Endodermal cell (in vitro differentiated cells): ENCODE measurements at regions not wholly inside any gene's neighbourhood (a gene's known extent, or its start where the extent isn't known, plus 50 kb on each side); places are given as distances from the start of the nearest gene placed in this dataset.
"Not testable (repeated sequence)": the region's sequence is repeated elsewhere in the genome, so short reads cannot be mapped to it uniquely, and the experiment has no call there.

Experiments
- DNase-seq: peaks from one replicate; pipeline ENCODE4 v3.0.0-alpha.2; 2017
- H3K27ac ChIP-seq: 2 replicates; pipeline ENCODE4 v1.5.1; 2013; ENCODE audit warnings: mild to moderate bottlenecking, low read depth, low read length, moderate library complexity
- H3K27me3 ChIP-seq: 2 replicates; pipeline ENCODE4 v1.6.1; 2013; ENCODE audit warnings: mild to moderate bottlenecking, low read length, moderate library complexity; ENCODE audit not compliant: insufficient read depth, control insufficient read depth, poor library complexity, severe bottlenecking
- H3K36me3 ChIP-seq: 2 replicates; pipeline ENCODE4 v1.7.0; 2013; ENCODE audit warnings: mild to moderate bottlenecking, low read length, moderate library complexity; ENCODE audit not compliant: control insufficient read depth, insufficient read depth
- H3K4me1 ChIP-seq: one replicate; pipeline ENCODE4 v1.7.0; 2013; ENCODE audit warnings: low read length; ENCODE audit not compliant: control insufficient read depth, insufficient read depth
- H3K4me3 ChIP-seq: 2 replicates; pipeline ENCODE4 v1.5.1; 2013; ENCODE audit warnings: mild to moderate bottlenecking, low read length, moderate library complexity
- H3K9ac ChIP-seq: 2 replicates; pipeline ENCODE4 v1.6.1; 2013; ENCODE audit warnings: mild to moderate bottlenecking, low read length, moderate library complexity; ENCODE audit not compliant: poor library complexity, severe bottlenecking; ENCODE audit errors: extremely low read depth
- H3K9me3 ChIP-seq: 2 replicates; pipeline ENCODE4 v1.6.1; 2013; ENCODE audit warnings: mild to moderate bottlenecking, low read length, moderate library complexity; ENCODE audit not compliant: control insufficient read depth
- H3K27ac Mint-ChIP-seq: 2 replicates; pipeline ENCODE4 v1.8.0; 2020; ENCODE audit warnings: mixed read lengths
- H3K27me3 Mint-ChIP-seq: 2 replicates; pipeline ENCODE4 v1.8.0; 2021; ENCODE audit warnings: mild to moderate bottlenecking, mixed read lengths; ENCODE audit not compliant: insufficient read depth
- H3K36me3 Mint-ChIP-seq: 2 replicates; pipeline ENCODE4 v1.8.0; 2020; ENCODE audit warnings: low read depth, mixed read lengths
- H3K4me1 Mint-ChIP-seq: 2 replicates; pipeline ENCODE4 v1.8.0; 2020; ENCODE audit warnings: mixed read lengths
- H3K4me3 Mint-ChIP-seq: 2 replicates; pipeline ENCODE4 v1.8.0; 2020; ENCODE audit warnings: mild to moderate bottlenecking, moderate library complexity, mixed read lengths
- H3K9me3 Mint-ChIP-seq: 2 replicates; pipeline ENCODE4 v1.8.0; 2020; ENCODE audit warnings: mild to moderate bottlenecking, mixed read lengths
- WGBS, 2 experiments: methylation state at CpG; one replicate each; pipeline versions ENCODE4 v1.1.5 to v1.1.7; 2013; ENCODE audit warnings: missing lambda C conversion rate in 2 of 2, mixed read lengths in 1 of 2; ENCODE audit not compliant: insufficient coverage in 1 of 2, insufficient read length in 1 of 2; 5-methylcytosine and 5-hydroxymethylcytosine counted together
- TF ChIP-seq, protein P1 (sequence below): fragments of 200-600 bp; sonication (generic); conservative IDR thresholded peaks from 2 replicates; pipeline ENCODE4 v1.5.0; 2021; ENCODE audit warnings: antibody characterized with exemption, mild to moderate bottlenecking

DNA sequence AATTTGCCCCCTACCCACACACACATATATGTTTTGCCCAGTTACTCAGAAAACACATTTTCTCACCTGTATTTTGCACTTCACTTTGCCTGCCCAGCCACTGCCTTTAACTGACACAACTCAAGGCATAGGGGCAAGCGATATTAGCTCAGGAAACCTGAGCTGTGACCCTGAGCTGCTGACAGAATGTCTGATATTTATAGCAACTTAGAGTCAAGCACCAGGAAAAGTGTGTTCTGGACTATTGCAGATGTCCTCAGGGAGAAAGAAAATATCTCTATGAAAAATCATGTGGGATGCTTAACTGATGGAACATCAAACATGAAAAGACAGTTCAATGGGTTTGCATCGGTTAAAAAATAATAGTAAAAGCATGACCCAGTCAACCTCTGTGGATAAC, 63.9 kb upstream of the SLC35C1 start:
- no peak for DNase-seq
- no peaks in the 10 kb centered on the region for H3K36me3 ChIP-seq
- H3K27me3 Mint-ChIP-seq = peaks cover 8% of the 10 kb centered on the region
- no peak overlapping the region for H3K4me3 Mint-ChIP-seq
- H3K27ac ChIP-seq = no peak overlapping the region
- H3K9ac ChIP-seq = no peak overlapping the region
- H3K9me3 ChIP-seq = peaks cover 3% of the 10 kb centered on the region
- peaks cover 22% of the 10 kb centered on the region for H3K9me3 Mint-ChIP-seq
- TF ChIP-seq, protein P1, sequence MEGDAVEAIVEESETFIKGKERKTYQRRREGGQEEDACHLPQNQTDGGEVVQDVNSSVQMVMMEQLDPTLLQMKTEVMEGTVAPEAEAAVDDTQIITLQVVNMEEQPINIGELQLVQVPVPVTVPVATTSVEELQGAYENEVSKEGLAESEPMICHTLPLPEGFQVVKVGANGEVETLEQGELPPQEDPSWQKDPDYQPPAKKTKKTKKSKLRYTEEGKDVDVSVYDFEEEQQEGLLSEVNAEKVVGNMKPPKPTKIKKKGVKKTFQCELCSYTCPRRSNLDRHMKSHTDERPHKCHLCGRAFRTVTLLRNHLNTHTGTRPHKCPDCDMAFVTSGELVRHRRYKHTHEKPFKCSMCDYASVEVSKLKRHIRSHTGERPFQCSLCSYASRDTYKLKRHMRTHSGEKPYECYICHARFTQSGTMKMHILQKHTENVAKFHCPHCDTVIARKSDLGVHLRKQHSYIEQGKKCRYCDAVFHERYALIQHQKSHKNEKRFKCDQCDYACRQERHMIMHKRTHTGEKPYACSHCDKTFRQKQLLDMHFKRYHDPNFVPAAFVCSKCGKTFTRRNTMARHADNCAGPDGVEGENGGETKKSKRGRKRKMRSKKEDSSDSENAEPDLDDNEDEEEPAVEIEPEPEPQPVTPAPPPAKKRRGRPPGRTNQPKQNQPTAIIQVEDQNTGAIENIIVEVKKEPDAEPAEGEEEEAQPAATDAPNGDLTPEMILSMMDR = no peak
- H3K36me3 Mint-ChIP-seq = peaks cover 2% of the 10 kb centered on the region
- no peak overlapping the region for H3K4me3 ChIP-seq
- no peaks in the 10 kb centered on the region for H3K4me1 ChIP-seq
- WGBS, 2 experiments = 96 to 100% methylated on average over 1 to 2 of the region's 2 CpGs
- peaks cover 5% of the 10 kb centered on the region for H3K27me3 ChIP-seq
- H3K27ac Mint-ChIP-seq = no peak overlapping the region
- H3K4me1 Mint-ChIP-seq = peaks cover 2% of the 10 kb centered on the region

DNA sequence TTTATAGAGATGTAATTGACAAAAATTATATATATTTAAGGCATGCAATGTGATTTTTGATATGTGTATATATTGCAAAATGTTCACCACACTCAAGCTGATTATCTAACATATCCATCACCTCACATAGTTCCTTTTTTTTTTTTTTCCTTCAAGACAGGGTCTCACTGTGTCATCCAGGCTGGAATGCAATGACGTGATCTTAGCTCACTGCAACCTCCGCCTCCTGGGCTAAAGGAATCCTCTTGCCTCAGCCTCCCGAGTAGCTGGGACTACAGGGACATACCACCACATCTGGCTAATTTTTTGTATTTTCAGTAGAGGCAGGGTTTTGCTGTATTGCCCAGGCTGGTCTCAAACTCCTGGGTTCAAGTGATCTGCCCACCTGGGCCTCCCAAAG, 65.1 kb upstream of the SLC35C1 start:
- no peak for DNase-seq
- Histone ChIP-seq H3K36me3 (no peaks in the 10 kb centered on the region), H3K27me3 (peaks cover 5% of the 10 kb centered on the region), H3K4me1 (peaks cover 4% of the 10 kb centered on the region), H3K4me3 (no peak overlapping the region), H3K9ac (no peak overlapping the region), H3K27ac (no peak overlapping the region), H3K9me3 (peaks cover 9% of the 10 kb centered on the region)
- peaks cover 6% of the 10 kb centered on the region for H3K27me3 Mint-ChIP-seq
- H3K4me1 Mint-ChIP-seq = peaks cover 2% of the 10 kb centered on the region
- TF ChIP-seq, protein P1 = no peak
- no peak overlapping the region for H3K4me3 Mint-ChIP-seq
- H3K9me3 Mint-ChIP-seq = peaks cover 28% of the 10 kb centered on the region
- H3K36me3 Mint-ChIP-seq = peaks cover 2% of the 10 kb centered on the region
- no peak overlapping the region for H3K27ac Mint-ChIP-seq
- 78 to 96% methylated on average over 3 of the region's 3 CpGs for WGBS, 2 experiments

DNA sequence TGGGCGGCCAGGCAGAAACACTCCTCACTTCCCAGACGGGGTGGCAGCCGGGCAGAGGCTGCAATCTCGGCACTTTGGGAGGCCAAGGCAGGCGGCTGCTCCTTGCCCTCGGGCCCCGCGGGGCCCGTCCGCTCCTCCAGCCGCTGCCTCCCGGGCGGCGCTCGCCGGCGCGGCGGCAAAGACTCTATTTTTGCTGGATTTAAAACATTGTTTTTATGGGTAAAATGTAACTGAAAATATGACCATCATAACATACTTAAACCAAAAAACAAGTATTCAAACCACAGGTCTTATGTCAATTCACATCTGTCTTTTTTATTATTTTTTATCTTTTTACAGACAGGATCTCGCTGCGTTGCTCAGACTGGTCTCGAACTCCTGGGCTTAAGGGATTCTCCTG, 65.9 kb upstream of the SLC35C1 start:
- H3K9me3 ChIP-seq, H3K4me3 Mint-ChIP-seq, H3K36me3 ChIP-seq, H3K27ac Mint-ChIP-seq, H3K4me1 ChIP-seq, H3K27me3 ChIP-seq, H3K36me3 Mint-ChIP-seq, H3K27ac ChIP-seq, H3K27me3 Mint-ChIP-seq, DNase-seq, H3K4me3 ChIP-seq, H3K4me1 Mint-ChIP-seq, H3K9ac ChIP-seq: not testable (repeated sequence)
- WGBS, 2 experiments = 93 to 97% methylated on average over 3 of the region's 22 CpGs
- peaks cover 28% of the 10 kb centered on the region for H3K9me3 Mint-ChIP-seq

DNA sequence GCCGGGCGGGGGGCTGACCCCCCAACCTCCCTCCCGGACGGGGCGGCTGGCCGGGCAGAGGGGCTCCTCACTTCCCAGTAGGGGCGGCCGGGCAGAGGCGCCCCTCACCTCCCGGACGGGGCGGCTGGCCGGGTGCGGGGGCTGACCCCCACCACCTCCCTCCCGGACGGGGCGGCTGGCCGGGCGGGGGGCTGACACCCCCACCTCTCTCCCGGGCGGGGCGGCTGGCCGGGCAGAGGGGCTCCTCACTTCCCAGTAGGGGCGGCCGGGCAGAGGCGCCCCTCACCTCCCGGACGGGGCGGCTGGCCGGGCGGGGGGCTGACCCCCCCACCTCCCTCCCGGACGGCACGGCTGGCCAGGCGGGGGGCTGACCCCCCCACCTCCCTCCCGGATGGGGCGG, 66.8 kb upstream of the SLC35C1 start:
- H3K27me3 ChIP-seq, DNase-seq, H3K9me3 ChIP-seq, H3K27me3 Mint-ChIP-seq, H3K27ac ChIP-seq, H3K4me3 Mint-ChIP-seq, H3K36me3 ChIP-seq, H3K36me3 Mint-ChIP-seq, H3K4me1 Mint-ChIP-seq, H3K9ac ChIP-seq, H3K27ac Mint-ChIP-seq, H3K4me1 ChIP-seq, H3K4me3 ChIP-seq: not testable (repeated sequence)
- WGBS, 2 experiments = no CpG with 5 or more reads among the region's 37 CpGs
- peaks cover 28% of the 10 kb centered on the region for H3K9me3 Mint-ChIP-seq
